ENCODE measurements at regions not wholly inside any gene's neighbourhood (a gene's known extent, or its start where the extent isn't known, plus 50 kb on each side); places are given as distances from the start of the nearest gene placed in this dataset.

DNA sequence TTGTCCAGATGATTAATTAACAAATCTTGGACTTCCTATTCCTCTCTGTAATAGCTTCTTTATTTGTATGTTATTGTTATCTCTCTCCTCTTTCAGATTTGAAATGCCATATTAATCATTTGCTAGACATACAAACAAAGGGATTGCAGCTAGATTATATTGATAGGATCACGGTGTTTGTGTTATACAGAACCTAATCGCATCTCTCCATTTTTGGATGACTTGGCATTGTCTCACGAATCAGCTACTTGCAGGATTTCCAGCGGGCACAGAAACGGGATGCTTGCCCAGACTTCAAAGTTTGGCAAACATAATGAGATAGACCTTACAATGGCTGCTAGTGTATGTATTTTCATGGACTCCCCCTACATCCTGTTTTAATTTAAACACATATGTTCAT lies 368.1 kb downstream of the TLE4 start:
- intact Hi-C loops (cut with micrococcal nuclease; ENCODE audit: unreplicated experiment) = no loop called here
- POLR2A ChIA-PET = no interaction called here

DNA sequence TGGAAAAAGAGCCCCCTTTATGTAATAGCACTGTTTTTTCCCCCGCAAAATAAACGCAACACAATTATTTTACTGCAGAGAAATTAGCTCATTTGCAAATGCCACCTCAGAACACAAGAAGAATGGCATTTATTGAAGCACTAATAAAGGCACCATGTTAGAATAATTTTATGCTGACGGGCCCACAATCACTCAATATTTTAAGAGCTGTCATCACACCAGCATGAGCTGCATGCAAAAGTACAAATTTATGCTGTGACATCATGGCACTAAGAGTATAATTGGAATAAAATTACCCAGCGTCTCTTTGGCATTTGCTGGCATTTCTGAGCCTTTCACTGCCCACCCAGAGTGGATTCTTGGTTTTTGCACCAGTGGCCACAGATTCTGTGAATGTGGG lies 364.6 kb downstream of the TLE4 start:
- BruUV-seq (replicated peaks) = no TSS peak
- Histone ChIP-seq H3K4me1 (ENCODE audit: control insufficient read depth, insufficient read depth, low read length) (no peaks in the 10 kb centered on the region), H3K27ac (ENCODE audit: low read length) (no peak overlapping the region), H3K9me3 (ENCODE audit: control insufficient read depth, insufficient read depth, low read depth, low read length) (no peaks in the 10 kb centered on the region), H3K4me3 (ENCODE audit: low read depth in 2 of 2, low read length in 2 of 2) (no peak overlapping the region), H3K27me3 (ENCODE audit: control insufficient read depth, insufficient read depth, low read length) (no peaks in the 10 kb centered on the region), H3K36me3 (ENCODE audit: control insufficient read depth, insufficient read depth, low read length) (no peaks in the 10 kb centered on the region)
- ATAC-seq = no peak
- no peak for TF ChIP-seq TCF7L2 (IDR thresholded peaks at IDR 0.05; ENCODE audit: low read depth, low read length)
- CTCF ChIA-PET = no interaction called here
- POLR2A ChIA-PET = no interaction called here
- intact Hi-C loops (cut with micrococcal nuclease; ENCODE audit: unreplicated experiment) = no loop called here
- in situ Hi-C loops (cut with HindIII; ENCODE audit: low pct_unique_long_range_greater_than_20kb, low sequenced_read_pairs) = no loop called here
- DNase-seq (ENCODE audit: low read depth, low spot score) = no peak

More for the DNA sequence above, 368.1 kb downstream of the TLE4 start:
- Histone ChIP-seq H3K36me3 (ENCODE audit: control insufficient read depth, insufficient read depth, low read length) (no peaks in the 10 kb centered on the region), H3K4me3 (ENCODE audit: low read depth in 2 of 2, low read length in 2 of 2) (no peak overlapping the region), H3K27me3 (ENCODE audit: control insufficient read depth, insufficient read depth, low read length) (no peaks in the 10 kb centered on the region), H3K9me3 (ENCODE audit: control insufficient read depth, insufficient read depth, low read depth, low read length) (no peaks in the 10 kb centered on the region), H3K4me1 (ENCODE audit: control insufficient read depth, insufficient read depth, low read length) (no peaks in the 10 kb centered on the region), H3K27ac (ENCODE audit: low read length) (no peak overlapping the region)
- in situ Hi-C loops (cut with HindIII; ENCODE audit: low pct_unique_long_range_greater_than_20kb, low sequenced_read_pairs) = no loop called here
- ATAC-seq = no peak
- TF ChIP-seq, protein P1, sequence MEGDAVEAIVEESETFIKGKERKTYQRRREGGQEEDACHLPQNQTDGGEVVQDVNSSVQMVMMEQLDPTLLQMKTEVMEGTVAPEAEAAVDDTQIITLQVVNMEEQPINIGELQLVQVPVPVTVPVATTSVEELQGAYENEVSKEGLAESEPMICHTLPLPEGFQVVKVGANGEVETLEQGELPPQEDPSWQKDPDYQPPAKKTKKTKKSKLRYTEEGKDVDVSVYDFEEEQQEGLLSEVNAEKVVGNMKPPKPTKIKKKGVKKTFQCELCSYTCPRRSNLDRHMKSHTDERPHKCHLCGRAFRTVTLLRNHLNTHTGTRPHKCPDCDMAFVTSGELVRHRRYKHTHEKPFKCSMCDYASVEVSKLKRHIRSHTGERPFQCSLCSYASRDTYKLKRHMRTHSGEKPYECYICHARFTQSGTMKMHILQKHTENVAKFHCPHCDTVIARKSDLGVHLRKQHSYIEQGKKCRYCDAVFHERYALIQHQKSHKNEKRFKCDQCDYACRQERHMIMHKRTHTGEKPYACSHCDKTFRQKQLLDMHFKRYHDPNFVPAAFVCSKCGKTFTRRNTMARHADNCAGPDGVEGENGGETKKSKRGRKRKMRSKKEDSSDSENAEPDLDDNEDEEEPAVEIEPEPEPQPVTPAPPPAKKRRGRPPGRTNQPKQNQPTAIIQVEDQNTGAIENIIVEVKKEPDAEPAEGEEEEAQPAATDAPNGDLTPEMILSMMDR (IDR thresholded peaks at IDR 0.05) = no peak
- TF ChIP-seq SIN3A (IDR thresholded peaks at IDR 0.05; ENCODE audit: borderline replicate concordance, insufficient read depth, low read depth, low read length) (no peak), REST (IDR thresholded peaks at IDR 0.05; ENCODE audit: insufficient read depth in 1 of 2, low read depth in 2 of 2, low read length in 1 of 2) (no peak), POLR2AphosphoS5 (IDR thresholded peaks at IDR 0.05; ENCODE audit: low read depth, low read length) (no peak), TCF7L2 (IDR thresholded peaks at IDR 0.05; ENCODE audit: low read depth, low read length) (no peak)
- no peak for DNase-seq (ENCODE audit: low read depth, low spot score)
- CTCF ChIA-PET = no interaction called here
- no TSS peak for BruUV-seq (replicated peaks)

GRCh38 chr9:79929285-79929684 lies 357.5 kb downstream of the TLE4 start:
- DNase-seq (ENCODE audit: low read depth, low spot score) (no peak), ATAC-seq (no peak)
- no TSS peak for BruUV-seq (replicated peaks)
- POLR2A ChIA-PET = no interaction called here
- Histone ChIP-seq H3K9me3 (ENCODE audit: control insufficient read depth, insufficient read depth, low read depth, low read length) (no peaks in the 10 kb centered on the region), H3K4me1 (ENCODE audit: control insufficient read depth, insufficient read depth, low read length) (no peaks in the 10 kb centered on the region), H3K36me3 (ENCODE audit: control insufficient read depth, insufficient read depth, low read length) (no peaks in the 10 kb centered on the region), H3K4me3 (ENCODE audit: low read depth in 2 of 2, low read length in 2 of 2) (no peak overlapping the region), H3K27me3 (ENCODE audit: control insufficient read depth, insufficient read depth, low read length) (no peaks in the 10 kb centered on the region), H3K27ac (ENCODE audit: low read length) (no peak overlapping the region)
- CTCF ChIA-PET = no interaction called here
- in situ Hi-C loops (cut with HindIII; ENCODE audit: low pct_unique_long_range_greater_than_20kb, low sequenced_read_pairs) = no loop called here
- intact Hi-C loops (cut with micrococcal nuclease; ENCODE audit: unreplicated experiment) = no loop called here
- TF ChIP-seq TCF7L2 (IDR thresholded peaks at IDR 0.05; ENCODE audit: low read depth, low read length) (no peak), REST (IDR thresholded peaks at IDR 0.05; ENCODE audit: insufficient read depth in 1 of 2, low read depth in 2 of 2, low read length in 1 of 2) (no peak), POLR2AphosphoS5 (IDR thresholded peaks at IDR 0.05; ENCODE audit: low read depth, low read length) (no peak), SIN3A (IDR thresholded peaks at IDR 0.05; ENCODE audit: borderline replicate concordance, insufficient read depth, low read depth, low read length) (no peak)
- TF ChIP-seq, protein P1 (IDR thresholded peaks at IDR 0.05) = no peak

Measured in Panc1 (cell line).